IPS DF 4.7 (cell line): ENCODE measurements at regions not wholly inside any gene's neighbourhood (a gene's known extent, or its start where the extent isn't known, plus 50 kb on each side); places are given as distances from the start of the nearest gene placed in this dataset.
"Not testable (repeated sequence)": the region's sequence is repeated elsewhere in the genome, so short reads cannot be mapped to it uniquely, and the experiment has no call there.

ENCODE experiments used
- DNase-seq: peaks from one replicate; pipeline ENCODE4 v3.0.0-alpha.2; 2013; ENCODE audit warnings: low spot score; ENCODE audit errors: extremely low read depth

- no peak for DNase-seq
Observed at GRCh38 chr7:112540839-112541577, 60.2 kb downstream of the LSMEM1 start.

GRCh38 chr7:112546723-112547513 lies 66.1 kb downstream of the LSMEM1 start:
- DNase-seq: peak; percentile 11

GRCh38 chr7:112547916-112548315 lies 67.1 kb downstream of the LSMEM1 start:
- no peak for DNase-seq

- no peak for DNase-seq
Observed at GRCh38 chr7:112550468-112551060, 69.8 kb downstream of the LSMEM1 start.

- DNase-seq: not testable (repeated sequence)
Observed at GRCh38 chr7:112551521-112551920, 70.7 kb downstream of the LSMEM1 start.

GRCh38 chr7:112554591-112554990 lies 73.8 kb downstream of the LSMEM1 start:
- DNase-seq: no peak

GRCh38 chr7:112556633-112557032 lies 75.8 kb downstream of the LSMEM1 start:
- no peak for DNase-seq

GRCh38 chr7:112566442-112567324 lies 85.9 kb downstream of the LSMEM1 start:
- no peak for DNase-seq

GRCh38 chr7:112567388-112567787 lies 86.6 kb downstream of the LSMEM1 start:
- DNase-seq: no peak

- DNase-seq: no peak
Observed at GRCh38 chr7:112571852-112572607, 91.2 kb downstream of the LSMEM1 start.

GRCh38 chr7:112572669-112573301 lies 92.0 kb downstream of the LSMEM1 start:
- no peak for DNase-seq

- DNase-seq: no peak
Observed at GRCh38 chr7:112573302-112574039, 92.7 kb downstream of the LSMEM1 start.

- no peak for DNase-seq
Observed at GRCh38 chr7:112575864-112576263, 95.1 kb downstream of the LSMEM1 start.

- no peak for DNase-seq
Observed at GRCh38 chr7:112579388-112579787, 98.6 kb downstream of the LSMEM1 start.

GRCh38 chr7:112580717-112581435 lies 100.1 kb downstream of the LSMEM1 start:
- DNase-seq: no peak

- DNase-seq: no peak
Observed at GRCh38 chr7:112581529-112581928, 100.7 kb downstream of the LSMEM1 start.

GRCh38 chr7:112584290-112584689 lies 103.5 kb downstream of the LSMEM1 start:
- DNase-seq: no peak

- DNase-seq: no peak
Observed at GRCh38 chr7:112587504-112587903, 106.7 kb downstream of the LSMEM1 start.
